Activated CD4-positive, alpha-beta T cell treated with anti-CD3 and anti-CD28 coated beads, Interleukin-2, Interleukin-6, amounts not matched to agents 100 ng/mL and 50 ng/mL, durations not matched to agents 16 hours and 8 hours (primary cell): ENCODE measurements at regions not wholly inside any gene's neighbourhood (a gene's known extent, or its start where the extent isn't known, plus 50 kb on each side); places are given as distances from the start of the nearest gene placed in this dataset.

ENCODE experiments used
- DNase-seq: peaks from one replicate; pipeline ENCODE4 v3.0.0-alpha.2; 2020

DNA sequence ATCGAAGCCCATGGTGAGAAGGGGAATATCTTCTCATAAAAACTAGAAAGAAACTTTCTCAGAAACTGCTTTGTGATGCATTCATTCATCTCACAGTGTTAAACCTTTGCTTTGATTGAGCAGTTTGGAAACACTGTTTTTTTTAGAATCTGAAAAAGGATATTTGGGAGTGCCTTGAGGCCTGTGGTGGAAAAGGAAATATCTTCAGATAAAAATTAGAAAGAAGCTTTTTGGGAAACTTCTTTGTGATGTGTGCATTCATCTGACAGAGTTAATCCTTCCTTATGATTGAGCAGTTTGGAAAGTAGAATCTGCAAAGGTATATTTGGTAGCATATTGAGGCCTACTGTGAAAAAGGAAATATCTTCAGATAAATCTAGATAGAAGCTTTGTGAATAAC lies 1594.9 kb downstream of the UQCRFS1 start:
- DNase-seq = no peak

DNA sequence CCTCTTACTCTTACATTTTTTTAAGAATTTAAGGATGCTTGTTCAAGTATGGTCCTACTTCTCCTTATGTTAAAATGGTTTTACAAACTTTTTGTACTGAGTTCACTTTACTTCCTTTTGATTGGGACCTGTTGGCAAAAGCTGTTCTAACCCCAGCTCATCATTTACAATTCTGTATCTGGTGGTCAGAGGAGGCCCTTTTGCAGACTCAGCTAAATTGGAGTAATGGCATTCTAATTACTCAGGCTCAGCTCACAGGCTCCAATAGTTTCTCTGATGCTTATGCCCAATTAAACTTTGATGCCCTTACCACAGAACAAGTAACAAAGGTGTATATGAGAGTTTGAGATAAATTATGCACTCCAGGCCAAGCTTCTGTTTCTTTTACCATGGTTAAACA lies 1632.0 kb downstream of the UQCRFS1 start:
- DNase-seq = no peak
